ENCODE measurements at regions not wholly inside any gene's neighbourhood (a gene's known extent, or its start where the extent isn't known, plus 50 kb on each side); places are given as distances from the start of the nearest gene placed in this dataset.
"Not testable (repeated sequence)": the region's sequence is repeated elsewhere in the genome, so short reads cannot be mapped to it uniquely, and the experiment has no call there.

DNA sequence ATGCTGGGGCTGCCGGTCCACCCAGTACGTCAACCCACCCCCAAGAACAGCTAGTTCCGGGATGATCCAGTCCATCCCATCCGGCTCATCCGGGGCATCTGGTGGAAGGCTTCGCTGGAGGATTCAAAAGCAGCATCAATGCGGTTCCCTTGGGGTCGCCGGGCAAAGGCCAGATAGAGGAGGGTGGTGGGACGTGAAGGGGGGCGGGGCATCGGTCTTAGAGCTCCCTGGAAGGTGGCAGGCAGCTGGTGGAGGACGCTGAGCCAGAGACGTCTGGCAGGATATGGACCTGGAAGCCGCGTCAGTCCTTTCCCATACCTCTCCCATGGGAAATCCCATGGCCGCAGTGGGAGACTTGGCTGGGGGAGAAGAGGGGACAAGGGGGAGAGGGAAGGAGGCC, 1500.8 kb upstream of the DEFB115 start:
- Histone ChIP-seq H3K27me3 (ENCODE audit: control insufficient read depth in 4 of 4, insufficient read depth in 4 of 4, low read length in 3 of 4) (no peaks in the 10 kb centered on the region), H3K9me3 (ENCODE audit: control insufficient read depth in 4 of 4, low read length in 3 of 4) (peaks cover 0 to 1% (median 0%) of the 10 kb centered on the region in 4 donors), H3K36me3 (ENCODE audit: control insufficient read depth in 4 of 4, insufficient read depth in 3 of 4, low read depth in 1 of 4, low read length in 3 of 4) (no peaks in the 10 kb centered on the region), H3K27ac (ENCODE audit: low read depth in 1 of 2, low read length in 2 of 2) (no peak overlapping the region), H3K9ac (ENCODE audit: low read depth in 1 of 2, low read length in 2 of 2) (no peak overlapping the region), H3K4me3 (ENCODE audit: low read depth in 1 of 3, low read length in 3 of 3) (no peak overlapping the region), H3K4me1 (ENCODE audit: control insufficient read depth in 4 of 4, insufficient read depth in 4 of 4, low read length in 3 of 4) (no peaks in the 10 kb centered on the region)
- TF ChIP-seq TAF1 (conservative IDR thresholded peaks at IDR 0.05), result no peak
- TF ChIP-seq FOXA1 (IDR thresholded peaks at IDR 0.05), result no peak
- no peak for TF ChIP-seq RAD21 (IDR thresholded peaks at IDR 0.05)
- no peak for TF ChIP-seq YY1 (IDR thresholded peaks at IDR 0.05)
- no peak for TF ChIP-seq NR2F2 (IDR thresholded peaks at IDR 0.05)
- no peak for TF ChIP-seq SP1 (IDR thresholded peaks at IDR 0.05)
- TF ChIP-seq JUND (IDR thresholded peaks at IDR 0.05), result no peak
- no peak for TF ChIP-seq RXRA (IDR thresholded peaks at IDR 0.05)
- TF ChIP-seq HNF4G (IDR thresholded peaks at IDR 0.05), result no peak
- WGBS, result 80% methylated on average over 17 of the region's 17 CpGs
- DNase-seq (ENCODE audit: low spot score), result no peak

DNA sequence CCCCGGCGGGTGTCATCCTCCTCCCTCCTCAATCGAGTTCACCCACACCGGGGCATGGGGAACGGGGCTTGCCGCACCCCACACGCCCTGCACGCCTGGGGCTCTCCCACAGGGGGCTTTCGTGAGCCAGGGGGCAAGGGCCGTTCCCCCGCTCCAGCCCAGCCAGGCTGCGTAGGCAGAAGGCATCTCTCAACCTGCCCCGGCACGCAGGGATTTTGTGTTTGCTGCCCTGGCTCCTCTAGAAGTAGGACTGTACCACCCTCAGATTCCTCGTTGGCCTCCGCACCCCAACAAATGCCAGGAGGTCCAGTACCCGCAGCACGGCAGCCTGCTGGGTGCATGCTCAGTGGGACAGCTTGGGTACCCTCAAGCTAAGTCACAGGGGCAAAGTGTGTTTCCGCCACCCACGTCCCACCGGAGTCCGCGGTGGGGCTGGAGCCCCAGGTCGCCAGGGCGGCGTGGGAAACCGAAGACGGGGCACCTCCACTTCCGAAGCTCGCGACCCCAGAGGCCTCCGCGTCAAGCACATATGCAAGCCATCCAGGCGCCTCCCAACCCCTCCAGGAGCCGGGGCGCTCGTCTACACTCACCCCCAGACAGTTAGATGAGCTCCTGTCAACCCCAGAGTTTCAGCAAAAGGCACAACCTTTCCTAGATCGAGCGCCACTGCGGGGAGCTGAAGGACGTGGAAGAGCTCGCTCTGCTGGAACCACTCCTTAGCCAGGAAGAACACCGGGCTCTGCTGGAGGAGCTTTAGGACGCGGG, 1495.7 kb upstream of the DEFB115 start:
- DNase-seq (ENCODE audit: low spot score); H3K4me1 ChIP-seq (ENCODE audit: control insufficient read depth in 4 of 4, insufficient read depth in 4 of 4, low read length in 3 of 4); H3K9ac ChIP-seq (ENCODE audit: low read depth in 1 of 2, low read length in 2 of 2); H3K27ac ChIP-seq (ENCODE audit: low read depth in 1 of 2, low read length in 2 of 2); H3K36me3 ChIP-seq (ENCODE audit: control insufficient read depth in 4 of 4, insufficient read depth in 3 of 4, low read depth in 1 of 4, low read length in 3 of 4); H3K9me3 ChIP-seq (ENCODE audit: control insufficient read depth in 4 of 4, low read length in 3 of 4); H3K4me3 ChIP-seq (ENCODE audit: low read depth in 1 of 3, low read length in 3 of 3); H3K27me3 ChIP-seq (ENCODE audit: control insufficient read depth in 4 of 4, insufficient read depth in 4 of 4, low read length in 3 of 4): not testable (repeated sequence)
- WGBS, result 38% methylated on average over 44 of the region's 45 CpGs

DNA sequence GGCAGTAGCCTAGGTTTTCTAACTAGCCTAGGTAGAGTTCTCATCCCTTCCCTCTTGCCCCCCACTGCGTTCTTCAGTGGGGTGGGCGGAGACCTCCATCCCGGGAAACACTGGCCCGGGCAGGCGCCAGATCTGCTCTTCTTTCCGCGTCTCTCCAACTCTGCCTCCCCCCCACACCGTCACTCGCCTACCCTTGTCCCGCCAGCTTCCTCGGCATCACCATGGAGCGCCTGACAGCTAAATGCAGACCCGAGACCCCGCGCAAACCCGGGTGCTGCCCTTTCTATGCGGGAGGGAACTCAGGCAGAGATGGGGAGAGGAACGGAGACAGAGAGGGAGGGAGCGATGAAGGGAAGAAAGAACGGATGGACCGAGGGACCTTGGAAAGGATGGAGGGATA, 1494.8 kb upstream of the DEFB115 start:
- DNase-seq (ENCODE audit: low spot score), result no peak
- WGBS, result 21% methylated on average over 21 of the region's 21 CpGs

More for the DNA sequence above, 1494.8 kb upstream of the DEFB115 start:
- Histone ChIP-seq H3K4me3 (ENCODE audit: low read depth in 1 of 3, low read length in 3 of 3) (no peak overlapping the region), H3K4me1 (ENCODE audit: control insufficient read depth in 4 of 4, insufficient read depth in 4 of 4, low read length in 3 of 4) (no peaks in the 10 kb centered on the region), H3K36me3 (ENCODE audit: control insufficient read depth in 4 of 4, insufficient read depth in 3 of 4, low read depth in 1 of 4, low read length in 3 of 4) (no peaks in the 10 kb centered on the region), H3K9ac (ENCODE audit: low read depth in 1 of 2, low read length in 2 of 2) (no peak overlapping the region), H3K27ac (ENCODE audit: low read depth in 1 of 2, low read length in 2 of 2) (no peak overlapping the region), H3K9me3 (ENCODE audit: control insufficient read depth in 4 of 4, low read length in 3 of 4) (peaks cover 0 to 2% (median 0%) of the 10 kb centered on the region in 4 donors), H3K27me3 (ENCODE audit: control insufficient read depth in 4 of 4, insufficient read depth in 4 of 4, low read length in 3 of 4) (no peaks in the 10 kb centered on the region)
- no peak for TF ChIP-seq SP1 (IDR thresholded peaks at IDR 0.05)
- TF ChIP-seq, protein P1, sequence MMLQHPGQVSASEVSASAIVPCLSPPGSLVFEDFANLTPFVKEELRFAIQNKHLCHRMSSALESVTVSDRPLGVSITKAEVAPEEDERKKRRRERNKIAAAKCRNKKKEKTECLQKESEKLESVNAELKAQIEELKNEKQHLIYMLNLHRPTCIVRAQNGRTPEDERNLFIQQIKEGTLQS (IDR thresholded peaks at IDR 0.05), result no peak
- TF ChIP-seq YY1 (IDR thresholded peaks at IDR 0.05), result no peak
- no peak for TF ChIP-seq EGR1 (IDR thresholded peaks at IDR 0.05; ENCODE audit: low read depth in 2 of 2)
- no peak for TF ChIP-seq JUND (IDR thresholded peaks at IDR 0.05)
- no peak for TF ChIP-seq TAF1 (conservative IDR thresholded peaks at IDR 0.05)
- no peak for TF ChIP-seq GABPA (IDR thresholded peaks at IDR 0.05 in 1 of 2, conservative IDR thresholded peaks at IDR 0.05 in 1 of 2)
- no peak for TF ChIP-seq FOXA1 (IDR thresholded peaks at IDR 0.05)
- no peak for TF ChIP-seq RAD21 (IDR thresholded peaks at IDR 0.05)
- TF ChIP-seq, protein P2, sequence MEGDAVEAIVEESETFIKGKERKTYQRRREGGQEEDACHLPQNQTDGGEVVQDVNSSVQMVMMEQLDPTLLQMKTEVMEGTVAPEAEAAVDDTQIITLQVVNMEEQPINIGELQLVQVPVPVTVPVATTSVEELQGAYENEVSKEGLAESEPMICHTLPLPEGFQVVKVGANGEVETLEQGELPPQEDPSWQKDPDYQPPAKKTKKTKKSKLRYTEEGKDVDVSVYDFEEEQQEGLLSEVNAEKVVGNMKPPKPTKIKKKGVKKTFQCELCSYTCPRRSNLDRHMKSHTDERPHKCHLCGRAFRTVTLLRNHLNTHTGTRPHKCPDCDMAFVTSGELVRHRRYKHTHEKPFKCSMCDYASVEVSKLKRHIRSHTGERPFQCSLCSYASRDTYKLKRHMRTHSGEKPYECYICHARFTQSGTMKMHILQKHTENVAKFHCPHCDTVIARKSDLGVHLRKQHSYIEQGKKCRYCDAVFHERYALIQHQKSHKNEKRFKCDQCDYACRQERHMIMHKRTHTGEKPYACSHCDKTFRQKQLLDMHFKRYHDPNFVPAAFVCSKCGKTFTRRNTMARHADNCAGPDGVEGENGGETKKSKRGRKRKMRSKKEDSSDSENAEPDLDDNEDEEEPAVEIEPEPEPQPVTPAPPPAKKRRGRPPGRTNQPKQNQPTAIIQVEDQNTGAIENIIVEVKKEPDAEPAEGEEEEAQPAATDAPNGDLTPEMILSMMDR (IDR thresholded peaks at IDR 0.05; ENCODE audit: low read depth, low read length, missing input control), result no peak
- no peak for TF ChIP-seq NR2F2 (IDR thresholded peaks at IDR 0.05)

Data from liver (tissue), 8 donors.